ENCODE measurements at regions not wholly inside any gene's neighbourhood (a gene's known extent, or its start where the extent isn't known, plus 50 kb on each side); places are given as distances from the start of the nearest gene placed in this dataset.

- DNase-seq (ENCODE audit: low spot score), result no peak
- ATAC-seq (ENCODE audit: low FRiP score), result no peak
- TF ChIP-seq, protein P1, sequence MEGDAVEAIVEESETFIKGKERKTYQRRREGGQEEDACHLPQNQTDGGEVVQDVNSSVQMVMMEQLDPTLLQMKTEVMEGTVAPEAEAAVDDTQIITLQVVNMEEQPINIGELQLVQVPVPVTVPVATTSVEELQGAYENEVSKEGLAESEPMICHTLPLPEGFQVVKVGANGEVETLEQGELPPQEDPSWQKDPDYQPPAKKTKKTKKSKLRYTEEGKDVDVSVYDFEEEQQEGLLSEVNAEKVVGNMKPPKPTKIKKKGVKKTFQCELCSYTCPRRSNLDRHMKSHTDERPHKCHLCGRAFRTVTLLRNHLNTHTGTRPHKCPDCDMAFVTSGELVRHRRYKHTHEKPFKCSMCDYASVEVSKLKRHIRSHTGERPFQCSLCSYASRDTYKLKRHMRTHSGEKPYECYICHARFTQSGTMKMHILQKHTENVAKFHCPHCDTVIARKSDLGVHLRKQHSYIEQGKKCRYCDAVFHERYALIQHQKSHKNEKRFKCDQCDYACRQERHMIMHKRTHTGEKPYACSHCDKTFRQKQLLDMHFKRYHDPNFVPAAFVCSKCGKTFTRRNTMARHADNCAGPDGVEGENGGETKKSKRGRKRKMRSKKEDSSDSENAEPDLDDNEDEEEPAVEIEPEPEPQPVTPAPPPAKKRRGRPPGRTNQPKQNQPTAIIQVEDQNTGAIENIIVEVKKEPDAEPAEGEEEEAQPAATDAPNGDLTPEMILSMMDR (IDR thresholded peaks at IDR 0.05), result no peak
Measured at GRCh38 chrX:9233141-9233540, 199.2 kb upstream of the FAM9B start.

DNA sequence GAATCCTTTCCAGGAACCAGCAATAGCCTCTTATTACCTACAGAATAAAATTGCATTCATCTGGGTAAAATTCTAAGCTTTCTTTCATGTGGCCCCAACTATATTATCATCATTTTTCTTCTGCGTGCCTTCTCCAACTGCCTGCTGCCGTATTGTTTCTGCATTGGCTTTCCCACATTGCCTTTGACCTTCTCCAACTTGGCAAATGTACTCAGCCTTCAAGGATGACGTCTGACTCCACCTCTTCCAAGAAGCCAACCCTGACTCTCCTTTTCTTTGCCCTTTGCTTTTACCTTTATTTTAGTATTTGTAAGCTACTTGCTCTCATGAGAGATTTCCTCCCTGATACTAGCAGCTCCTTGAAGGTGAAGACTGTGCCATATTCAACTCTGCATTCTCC, 200.4 kb upstream of the FAM9B start:
- no peak for ATAC-seq (ENCODE audit: low FRiP score)
- TF ChIP-seq, protein P1 (IDR thresholded peaks at IDR 0.05), result no peak
- DNase-seq (ENCODE audit: low spot score), result no peak

DNA sequence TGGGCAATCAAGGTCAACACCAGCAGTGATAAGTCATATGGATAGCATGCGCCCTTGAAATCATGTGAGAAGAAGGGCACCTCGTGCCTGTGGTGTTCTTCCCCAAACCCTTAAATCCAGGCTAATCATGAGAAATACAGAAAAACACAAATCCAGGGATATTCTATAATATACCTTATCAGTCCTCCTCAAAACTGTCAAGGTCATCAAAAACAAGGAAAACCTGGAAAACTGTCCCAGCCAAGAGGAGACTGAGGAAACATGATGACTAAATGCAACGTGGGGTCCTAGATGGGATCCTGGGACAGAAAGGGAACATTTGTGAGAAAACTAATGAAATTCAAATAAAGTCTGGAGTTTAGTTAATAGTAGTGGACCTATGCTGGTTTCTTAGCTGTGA, 201.8 kb upstream of the FAM9B start:
- TF ChIP-seq, protein P1 (IDR thresholded peaks at IDR 0.05), result no peak
- ATAC-seq (ENCODE audit: low FRiP score) (no peak), DNase-seq (ENCODE audit: low spot score) (no peak)

- TF ChIP-seq, protein P1 (IDR thresholded peaks at IDR 0.05), result no peak
- DNase-seq (ENCODE audit: low spot score), result no peak
- no peak for ATAC-seq (ENCODE audit: low FRiP score)
Measured at GRCh38 chrX:9240956-9241355, 207.0 kb upstream of the FAM9B start.

DNA sequence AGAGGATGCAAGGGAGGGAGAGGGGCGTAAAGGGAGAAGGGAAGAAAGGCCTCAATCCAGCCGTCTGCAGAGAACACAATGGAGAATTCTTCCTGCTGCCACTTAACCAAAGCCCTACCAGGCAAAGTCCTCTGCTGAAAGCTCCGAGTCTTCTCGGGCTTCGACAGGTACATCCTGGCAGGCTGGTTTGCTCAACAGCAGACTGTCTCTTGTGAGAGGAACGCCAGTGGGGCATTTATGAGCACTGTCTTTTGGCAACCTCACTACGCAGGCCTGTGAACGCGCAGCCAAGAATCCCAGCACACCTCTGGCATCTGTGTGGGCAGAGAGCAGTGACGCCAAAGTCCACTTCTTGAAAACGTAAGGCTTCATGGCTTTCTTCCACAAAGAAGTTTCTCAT, 207.5 kb upstream of the FAM9B start:
- DNase-seq (ENCODE audit: low spot score) (no peak), ATAC-seq (ENCODE audit: low FRiP score) (no peak)
- TF ChIP-seq, protein P1 (IDR thresholded peaks at IDR 0.05), result no peak

GRCh38 chrX:9249051-9249846, 215.3 kb upstream of the FAM9B start:
- ATAC-seq (ENCODE audit: low FRiP score), result no peak
- TF ChIP-seq, protein P1 (IDR thresholded peaks at IDR 0.05), result no peak
- DNase-seq (ENCODE audit: low spot score), result no peak

DNA sequence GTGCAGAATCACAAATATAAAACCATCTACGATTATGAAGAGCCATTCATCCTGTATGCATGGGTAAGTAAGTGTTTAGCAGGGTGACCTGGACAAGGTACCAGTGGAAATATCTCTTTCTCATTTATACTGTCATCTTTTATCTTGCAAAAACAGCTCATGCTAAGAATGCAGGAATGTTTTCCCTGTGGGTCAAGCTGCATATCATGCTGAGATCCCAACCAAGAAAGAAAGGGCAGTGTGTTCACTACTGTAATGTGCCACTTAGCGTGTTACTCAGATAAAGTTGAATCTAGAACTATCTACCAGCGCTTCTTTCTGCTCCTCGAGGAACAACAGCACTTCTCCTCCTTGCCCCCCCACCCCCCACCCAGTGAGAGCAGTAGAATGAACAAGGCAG, 212.7 kb upstream of the TBL1X start:
- ATAC-seq (ENCODE audit: low FRiP score) (no peak), DNase-seq (ENCODE audit: low spot score) (no peak)
- TF ChIP-seq, protein P1 (IDR thresholded peaks at IDR 0.05), result no peak
